ENCODE measurements at regions not wholly inside any gene's neighbourhood (a gene's known extent, or its start where the extent isn't known, plus 50 kb on each side); places are given as distances from the start of the nearest gene placed in this dataset.

DNA sequence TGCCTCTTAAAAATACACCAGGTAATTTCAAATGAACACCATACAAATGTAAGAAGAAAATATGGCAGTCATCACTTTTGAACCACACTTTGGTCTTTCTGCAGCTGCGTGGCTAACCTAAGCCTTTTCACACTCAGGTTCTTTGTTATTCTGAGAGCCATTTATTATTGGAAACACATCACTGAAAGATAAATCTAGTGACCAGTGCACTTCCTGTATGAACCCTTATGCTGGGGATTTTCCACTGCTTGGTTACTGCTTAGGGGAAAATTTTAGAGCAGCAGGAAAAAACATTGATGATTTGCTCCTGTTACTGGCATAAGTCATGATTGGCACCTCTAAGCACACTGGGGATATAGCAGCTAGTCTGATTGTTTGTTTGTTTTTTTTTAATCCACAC is 58.6 kb upstream of the RANBP3L start:
- TF ChIP-seq EZH2phosphoT487 (IDR thresholded peaks at IDR 0.05; ENCODE audit: insufficient read depth, low read depth), result no peak
- TF ChIP-seq EZH2 (IDR thresholded peaks at IDR 0.05; ENCODE audit: insufficient read depth, poor library complexity, severe bottlenecking), result no peak
